ENCODE measurements at regions not wholly inside any gene's neighbourhood (a gene's known extent, or its start where the extent isn't known, plus 50 kb on each side); places are given as distances from the start of the nearest gene placed in this dataset.

DNA sequence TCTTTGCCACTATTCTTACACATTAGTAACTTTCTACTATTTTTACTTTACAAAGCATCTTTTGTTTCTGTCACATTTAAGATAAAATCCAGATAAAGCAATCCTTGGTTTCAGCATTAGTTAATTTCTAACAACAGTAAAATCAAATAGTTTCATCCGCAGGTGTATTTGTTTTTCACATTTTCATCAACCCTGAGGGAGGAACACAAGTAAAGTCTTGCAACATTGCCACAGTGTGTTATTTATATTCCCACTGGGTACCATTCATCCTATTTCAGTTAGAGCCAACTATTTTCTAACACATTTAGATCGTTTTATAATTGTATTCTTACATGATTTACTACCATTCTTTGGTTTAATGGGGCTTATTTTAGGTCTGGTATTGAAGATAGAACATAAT lies 908.7 kb upstream of the CITED2 start:
- Mint-ChIP-seq H3K27me3 (ENCODE audit: insufficient read depth, unreplicated experiment) (no peaks in the 10 kb centered on the region), H3K27ac (ENCODE audit: low read depth, unreplicated experiment) (no peak overlapping the region), H3K4me3 (ENCODE audit: unreplicated experiment) (no peak overlapping the region), H3K36me3 (ENCODE audit: insufficient read depth, unreplicated experiment) (no peaks in the 10 kb centered on the region), H3K4me1 (ENCODE audit: insufficient read depth, unreplicated experiment) (no peaks in the 10 kb centered on the region), H3K9me3 (ENCODE audit: unreplicated experiment) (no peaks in the 10 kb centered on the region)
- TF ChIP-seq, protein P1, sequence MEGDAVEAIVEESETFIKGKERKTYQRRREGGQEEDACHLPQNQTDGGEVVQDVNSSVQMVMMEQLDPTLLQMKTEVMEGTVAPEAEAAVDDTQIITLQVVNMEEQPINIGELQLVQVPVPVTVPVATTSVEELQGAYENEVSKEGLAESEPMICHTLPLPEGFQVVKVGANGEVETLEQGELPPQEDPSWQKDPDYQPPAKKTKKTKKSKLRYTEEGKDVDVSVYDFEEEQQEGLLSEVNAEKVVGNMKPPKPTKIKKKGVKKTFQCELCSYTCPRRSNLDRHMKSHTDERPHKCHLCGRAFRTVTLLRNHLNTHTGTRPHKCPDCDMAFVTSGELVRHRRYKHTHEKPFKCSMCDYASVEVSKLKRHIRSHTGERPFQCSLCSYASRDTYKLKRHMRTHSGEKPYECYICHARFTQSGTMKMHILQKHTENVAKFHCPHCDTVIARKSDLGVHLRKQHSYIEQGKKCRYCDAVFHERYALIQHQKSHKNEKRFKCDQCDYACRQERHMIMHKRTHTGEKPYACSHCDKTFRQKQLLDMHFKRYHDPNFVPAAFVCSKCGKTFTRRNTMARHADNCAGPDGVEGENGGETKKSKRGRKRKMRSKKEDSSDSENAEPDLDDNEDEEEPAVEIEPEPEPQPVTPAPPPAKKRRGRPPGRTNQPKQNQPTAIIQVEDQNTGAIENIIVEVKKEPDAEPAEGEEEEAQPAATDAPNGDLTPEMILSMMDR (IDR thresholded peaks at IDR 0.05; ENCODE audit: unreplicated experiment): no peak
- ChIA-PET POLR2A (no interaction called here), CTCF (no interaction called here)
- no TSS peak for BruUV-seq (replicated peaks)
- DNase-seq (ENCODE audit: unreplicated experiment): no peak
- intact Hi-C loops (cut with micrococcal nuclease): no loop called here

GRCh38 chr6:140281767-140282166 lies 907.3 kb upstream of the CITED2 start:
- Mint-ChIP-seq H3K9me3 (ENCODE audit: unreplicated experiment) (no peaks in the 10 kb centered on the region), H3K27me3 (ENCODE audit: insufficient read depth, unreplicated experiment) (no peaks in the 10 kb centered on the region), H3K36me3 (ENCODE audit: insufficient read depth, unreplicated experiment) (no peaks in the 10 kb centered on the region), H3K4me3 (ENCODE audit: unreplicated experiment) (no peak overlapping the region), H3K27ac (ENCODE audit: low read depth, unreplicated experiment) (no peak overlapping the region), H3K4me1 (ENCODE audit: insufficient read depth, unreplicated experiment) (no peaks in the 10 kb centered on the region)
- DNase-seq (ENCODE audit: unreplicated experiment): no peak
- TF ChIP-seq, protein P1 (IDR thresholded peaks at IDR 0.05; ENCODE audit: unreplicated experiment): no peak
- no TSS peak for BruUV-seq (replicated peaks)
- intact Hi-C loops (cut with micrococcal nuclease): no loop called here
- POLR2A ChIA-PET: no interaction called here
- CTCF ChIA-PET: no interaction called here

DNA sequence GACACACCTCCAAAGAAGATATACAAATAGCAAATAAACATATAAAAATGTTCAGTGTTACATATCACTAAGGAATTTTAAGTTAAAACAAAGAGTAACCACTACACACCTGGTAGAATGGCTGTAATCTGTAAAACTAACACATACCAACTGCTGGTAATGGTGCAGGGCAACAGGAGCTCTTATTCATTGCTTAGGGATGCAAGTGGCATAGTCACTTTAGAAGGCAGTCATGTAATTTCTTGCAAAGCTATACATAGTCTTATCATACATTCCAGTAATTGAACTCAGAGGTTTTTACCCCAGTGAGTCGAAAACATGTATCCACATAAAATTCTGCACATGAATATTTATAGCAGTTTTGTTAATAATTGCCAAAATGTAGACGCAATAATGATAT lies 906.8 kb upstream of the CITED2 start:
- Mint-ChIP-seq H3K36me3 (ENCODE audit: insufficient read depth, unreplicated experiment) (no peaks in the 10 kb centered on the region), H3K4me1 (ENCODE audit: insufficient read depth, unreplicated experiment) (no peaks in the 10 kb centered on the region), H3K4me3 (ENCODE audit: unreplicated experiment) (no peak overlapping the region), H3K27ac (ENCODE audit: low read depth, unreplicated experiment) (no peak overlapping the region), H3K9me3 (ENCODE audit: unreplicated experiment) (no peaks in the 10 kb centered on the region), H3K27me3 (ENCODE audit: insufficient read depth, unreplicated experiment) (no peaks in the 10 kb centered on the region)
- intact Hi-C loops (cut with micrococcal nuclease): no loop called here
- ChIA-PET POLR2A (no interaction called here), CTCF (no interaction called here)
- no peak for DNase-seq (ENCODE audit: unreplicated experiment)
- TF ChIP-seq, protein P1 (IDR thresholded peaks at IDR 0.05; ENCODE audit: unreplicated experiment): no peak
- BruUV-seq (replicated peaks): no TSS peak

DNA sequence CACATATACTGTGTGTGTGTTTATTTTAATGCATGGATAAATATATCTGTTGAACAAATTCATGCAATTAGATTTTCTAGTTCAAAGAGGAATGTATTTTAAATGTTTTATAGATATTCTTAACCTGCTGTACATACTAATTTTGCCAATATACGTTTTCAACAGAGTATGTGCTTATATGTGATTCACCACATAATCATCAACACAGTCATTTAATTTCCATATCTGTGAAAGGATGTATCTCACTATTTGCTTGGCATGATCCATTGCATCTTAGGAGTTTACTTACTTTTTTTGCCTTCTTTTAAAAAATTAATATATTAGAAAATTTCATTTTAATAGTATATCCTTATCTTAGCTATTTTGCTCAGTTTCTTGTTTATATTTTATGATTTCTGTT lies 902.3 kb upstream of the CITED2 start:
- H3K4me1 Mint-ChIP-seq (ENCODE audit: insufficient read depth, unreplicated experiment): no peaks in the 10 kb centered on the region
- CTCF ChIA-PET: interaction anchor here (0.6 kb wide), 1 partner anchor 907 kb away, joined by 3 read pairs; no protein-coding TSS in a partner anchor
- intact Hi-C loops (cut with micrococcal nuclease): no loop called here
- no peak for DNase-seq (ENCODE audit: unreplicated experiment)
- no peak overlapping the region for H3K4me3 Mint-ChIP-seq (ENCODE audit: unreplicated experiment)
- no peaks in the 10 kb centered on the region for H3K36me3 Mint-ChIP-seq (ENCODE audit: insufficient read depth, unreplicated experiment)
- POLR2A ChIA-PET: no interaction called here
- BruUV-seq (replicated peaks): no TSS peak
- no peaks in the 10 kb centered on the region for H3K27me3 Mint-ChIP-seq (ENCODE audit: insufficient read depth, unreplicated experiment)
- no peak overlapping the region for H3K27ac Mint-ChIP-seq (ENCODE audit: low read depth, unreplicated experiment)
- TF ChIP-seq, protein P1 (IDR thresholded peaks at IDR 0.05; ENCODE audit: unreplicated experiment): no peak
- no peaks in the 10 kb centered on the region for H3K9me3 Mint-ChIP-seq (ENCODE audit: unreplicated experiment)

Measured in MCF 10A (cell line).